GM12878 (cell line): ENCODE measurements at regions not wholly inside any gene's neighbourhood (a gene's known extent, or its start where the extent isn't known, plus 50 kb on each side); places are given as distances from the start of the nearest gene placed in this dataset.

Experiments used
- ATAC-seq: fragments of 200-7000 bp; cut with Tn5 transposase; 3 replicates; pipeline ENCODE4 v1.9.1; 2020; ENCODE audit warnings: mild to moderate bottlenecking, moderate library complexity
- BruUV-seq: library from RNA; stranded (reverse); fragments of 400-500 nt; replicated peaks from 2 replicates; lab custom pipeline; 2021; lab: Mats Ljungman, UMichigan
- CTCF ChIA-PET: fragments of 300-600 bp; sonication (Branson Sonifier 250); formaldehyde crosslinking; extraction: SDS; loops from one replicate; lab custom pipeline; 2021; ENCODE audit warnings: inconsistent platforms; lab: Yijun Ruan, JAX
- POLR2A ChIA-PET: fragments of 350-600 bp; formaldehyde crosslinking; extraction: SDS; loops from one replicate; lab custom pipeline; 2021; ENCODE audit warnings: inconsistent platforms; lab: Charles Lee
- RAD21 ChIA-PET: fragments of 300-600 bp; sonication (Branson Sonifier 250); formaldehyde crosslinking; loops from one replicate; lab custom pipeline; 2023; ENCODE audit warnings: antibody characterized with exemption; ENCODE audit not compliant: unreplicated experiment; lab: Charles Lee
- SMC1A ChIA-PET: fragments of 300-600 bp; sonication (Branson Sonifier 250); formaldehyde crosslinking; loops from one replicate; lab custom pipeline; 2023; ENCODE audit not compliant: unreplicated experiment, uncharacterized antibody; lab: Charles Lee
- DNase-seq: peaks from one replicate; pipeline ENCODE4 v3.0.0-alpha.2; 2011; ENCODE audit warnings: low read depth, low spot score
- FAIRE-seq: peaks from 3 replicates; lab custom pipeline; 2011; peaks lifted over from hg19 to GRCh38; lab: Jason Lieb, UNC
- H2AFZ ChIP-seq: 2 replicates; pipeline ENCODE4 v1.6.0; 2011; ENCODE audit warnings: low read depth, low read length, control low read depth; ENCODE audit not compliant: control insufficient read depth
- H3K27ac ChIP-seq: 2 replicates; pipeline ENCODE4 v1.5.1; 2011; ENCODE audit warnings: control low read depth; ENCODE audit not compliant: control insufficient read depth, insufficient read depth
- H3K27me3 ChIP-seq, 2 experiments: replicated peaks in 1 of 2; 2 replicates each; pipeline versions ENCODE4 v1.6.0 to v1.6.1; 2011; ENCODE audit warnings: low read length in 1 of 2; ENCODE audit not compliant: control insufficient read depth in 2 of 2, insufficient read depth in 2 of 2
- H3K36me3 ChIP-seq, 2 experiments: 2 replicates each; pipeline ENCODE4 v1.5.1; 2011; ENCODE audit warnings: low read length in 1 of 2; ENCODE audit not compliant: control insufficient read depth in 2 of 2, insufficient read depth in 2 of 2
- H3K4me1 ChIP-seq: 2 replicates; pipeline ENCODE4 v1.6.1; 2011; ENCODE audit warnings: mild to moderate bottlenecking, low read length, moderate library complexity, mixed read lengths; ENCODE audit not compliant: control insufficient read depth, insufficient read depth
- H3K4me2 ChIP-seq: 2 replicates; pipeline ENCODE4 v1.6.0; 2011; ENCODE audit warnings: control low read depth; ENCODE audit not compliant: control insufficient read depth, insufficient read depth
- H3K4me3 ChIP-seq: fragments of 200-600 bp; sonication (generic); 2 replicates; pipeline ENCODE4 v1.5.1; 2016
- H3K79me2 ChIP-seq: 2 replicates; pipeline ENCODE4 v1.6.0; 2011; ENCODE audit warnings: low read length; ENCODE audit not compliant: control insufficient read depth, insufficient read depth
- H3K9ac ChIP-seq: 2 replicates; pipeline ENCODE4 v1.8.0; 2011; ENCODE audit warnings: low read length, control low read depth, mixed read lengths; ENCODE audit not compliant: control insufficient read depth, insufficient read depth
- H3K9me3 ChIP-seq: replicated peaks from 3 replicates; pipeline ENCODE4 v1.5.1; 2011; ENCODE audit warnings: mild to moderate bottlenecking, low read length; ENCODE audit not compliant: control insufficient read depth, insufficient read depth
- H4K20me1 ChIP-seq: 2 replicates; pipeline ENCODE4 v1.6.0; 2011; ENCODE audit not compliant: control insufficient read depth, insufficient read depth
- CEBPZ ChIP-seq: fragments of 150-350 bp; IDR thresholded peaks from 2 replicates; pipeline ENCODE4 v1.6.1; 2016; ENCODE audit warnings: low read depth, low read length
- ETV6 ChIP-seq, 2 experiments: fragments of 450-650 bp in 1 of 2; IDR thresholded peaks in 1 of 2; conservative IDR thresholded peaks in 1 of 2; 2 replicates each; pipeline ENCODE4 v1.6.1; 2014; ENCODE audit warnings: antibody characterized with exemption in 1 of 2, borderline replicate concordance in 1 of 2, low read depth in 1 of 2, mild to moderate bottlenecking in 1 of 2, moderate library complexity in 1 of 2
- WGBS: methylation state at CpG from one replicate; pipeline ENCODE4 v1.1.6; 2016; ENCODE audit warnings: low lambda C conversion rate; ENCODE audit not compliant: insufficient replicate concordance, insufficient coverage; ENCODE audit errors: missing lambda C conversion rate; 5-methylcytosine and 5-hydroxymethylcytosine counted together
- in situ Hi-C: fragments of 300-500 bp; cut with MboI; formaldehyde crosslinking; loops from 9 replicates; pipeline ENCODE4 v1.14.3; 2018; ENCODE audit warnings: mixed read lengths
- intact Hi-C: fragments of 100-400 bp; cut with micrococcal nuclease; formaldehyde crosslinking; loops from one replicate; pipeline ENCODE4 v1.14.2; 2022; ENCODE audit not compliant: unreplicated experiment

- no peaks in the 10 kb centered on the region for H3K79me2 ChIP-seq
- POLR2A ChIA-PET, result interaction anchor here (1.4 to 2.0 kb wide), 4 partner anchors 12 to 141 kb away, joined by 3 to 10 read pairs (median 4); no protein-coding TSS in a partner anchor
- H3K36me3 ChIP-seq, result no peaks in the 10 kb centered on the region
- FAIRE-seq, result no peak
- no peak overlapping the region for H3K27ac ChIP-seq
- no peak for ATAC-seq
- CTCF ChIA-PET, result interaction anchor here (1.8 to 18.6 kb wide), 4 partner anchors 9 to 45 kb away, joined by 4 to 158 read pairs (median 16); no protein-coding TSS in a partner anchor
- intact Hi-C loops (no loop called here), in situ Hi-C loops (no loop called here)
- RAD21 ChIA-PET, result interaction anchor here (2.0 to 14.0 kb wide), 6 partner anchors 10 to 43 kb away, joined by 8 to 309 read pairs (median 13); no protein-coding TSS in a partner anchor
- BruUV-seq, result no TSS peak
- SMC1A ChIA-PET, result interaction anchor here (2.6 to 25.6 kb wide), 7 partner anchors 10 to 41 kb away, joined by 11 to 461 read pairs (median 22); no protein-coding TSS in a partner anchor
- H3K4me2 ChIP-seq, result no peak overlapping the region
- H2AFZ ChIP-seq, result no peak overlapping the region
- no peaks in the 10 kb centered on the region for H3K4me1 ChIP-seq
- H3K27me3 ChIP-seq, result no peaks in the 10 kb centered on the region
- H3K4me3 ChIP-seq, result no peak overlapping the region
- H4K20me1 ChIP-seq, result no peaks in the 10 kb centered on the region
- TF ChIP-seq CEBPZ, result no peak
- TF ChIP-seq ETV6 (conservative IDR thresholded peaks at IDR 0.05 in 1 of 2, IDR thresholded peaks at IDR 0.05 in 1 of 2; ENCODE audit: borderline replicate concordance in 1 of 2, low read depth in 1 of 2), result no peak
- TF ChIP-seq, all 136 proteins: peak for 0
- H3K9ac ChIP-seq, result no peak overlapping the region
- H3K9me3 ChIP-seq, result no peaks in the 10 kb centered on the region; the same call in 2 of the 3 replicates
- WGBS, result 40% methylated on average over 6 of the region's 6 CpGs
- DNase-seq, result no peak
Measured at GRCh38 chr14:98184457-98184856, 1087.5 kb downstream of the BCL11B start.
